Bronchial epithelial cell (primary cell): ENCODE measurements at regions not wholly inside any gene's neighbourhood (a gene's known extent, or its start where the extent isn't known, plus 50 kb on each side); places are given as distances from the start of the nearest gene placed in this dataset.
"Not testable (repeated sequence)": the region's sequence is repeated elsewhere in the genome, so short reads cannot be mapped to it uniquely, and the experiment has no call there.

Source experiments
- DNase-seq: peaks from one replicate; pipeline ENCODE4 v3.0.0-alpha.2; 2010; ENCODE audit warnings: low read depth
- FAIRE-seq: peaks from 2 replicates; lab custom pipeline; 2011; peaks lifted over from hg19 to GRCh38; lab: Jason Lieb, UNC
- H3K27me3 ChIP-seq: 2 replicates; pipeline ENCODE4 v1.5.1; 2011; ENCODE audit warnings: low read length; ENCODE audit not compliant: control insufficient read depth, insufficient read depth
- H3K36me3 ChIP-seq: 2 replicates; pipeline ENCODE4 v1.5.1; 2011; ENCODE audit warnings: low read length; ENCODE audit not compliant: control insufficient read depth, insufficient read depth
- H3K4me3 ChIP-seq: 2 replicates; pipeline ENCODE4 v1.5.1; 2011; ENCODE audit warnings: mild to moderate bottlenecking, low read depth, low read length, control low read depth
- CTCF ChIP-seq: IDR thresholded peaks from 2 replicates; pipeline ENCODE4 v1.5.1; 2011; ENCODE audit warnings: mild to moderate bottlenecking, moderate library complexity, low read length, control low read depth, inconsistent platforms; ENCODE audit not compliant: insufficient read depth, severe bottlenecking

GRCh38 chr9:85451680-85452079, 290.1 kb downstream of the AGTPBP1 start:
- no peak for FAIRE-seq
- Histone ChIP-seq H3K36me3 (no peaks in the 10 kb centered on the region), H3K4me3 (no peak overlapping the region), H3K27me3 (no peaks in the 10 kb centered on the region)
- DNase-seq = no peak
- no peak for TF ChIP-seq CTCF

DNA sequence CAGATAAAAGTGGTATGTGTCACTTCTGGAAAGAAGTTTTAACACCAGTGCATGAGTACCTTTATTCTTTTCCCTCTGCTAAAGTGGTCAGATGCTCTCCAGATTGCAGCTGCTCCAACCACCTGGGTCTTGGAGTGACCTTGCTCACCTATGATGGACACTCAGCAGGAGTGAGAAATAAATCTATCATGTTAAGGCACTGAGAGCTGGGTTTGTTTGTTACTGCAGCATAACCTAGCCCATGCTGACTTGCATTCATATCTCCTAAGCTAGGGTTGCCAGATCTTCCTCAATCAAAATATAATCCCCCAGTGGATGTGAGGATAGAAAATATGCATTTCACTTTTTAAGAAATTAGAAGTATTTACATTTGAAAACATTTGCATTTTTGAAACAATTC, 295.9 kb downstream of the AGTPBP1 start:
- Histone ChIP-seq H3K27me3 (peaks cover 1% of the 10 kb centered on the region), H3K36me3 (no peaks in the 10 kb centered on the region), H3K4me3 (no peak overlapping the region)
- TF ChIP-seq CTCF = no peak
- FAIRE-seq = no peak
- DNase-seq = no peak

GRCh38 chr9:85444243-85444642, 297.5 kb downstream of the AGTPBP1 start:
- no peak overlapping the region for H3K4me3 ChIP-seq
- peaks cover 1% of the 10 kb centered on the region for H3K27me3 ChIP-seq
- FAIRE-seq = no peak
- no peaks in the 10 kb centered on the region for H3K36me3 ChIP-seq
- DNase-seq = no peak
- no peak for TF ChIP-seq CTCF

DNA sequence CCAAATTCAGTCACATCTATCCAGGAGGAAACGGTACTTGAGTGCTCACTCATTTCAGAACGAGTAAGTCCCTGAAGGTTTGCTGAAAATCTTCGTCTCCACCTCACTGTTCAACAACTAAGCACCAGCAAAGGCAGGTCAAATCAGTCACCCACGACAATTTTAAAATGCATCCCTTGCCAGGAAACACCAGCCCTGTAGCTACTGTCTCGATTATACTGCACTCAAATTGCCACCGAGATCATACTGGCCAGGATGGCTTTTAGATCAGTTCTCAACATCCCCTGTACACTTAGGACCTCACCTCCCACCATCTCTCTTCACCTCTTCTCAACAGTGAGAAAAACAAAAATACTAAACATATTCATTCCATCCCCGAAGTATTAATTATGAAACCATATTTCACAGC, 298.6 kb downstream of the AGTPBP1 start:
- no peak overlapping the region for H3K4me3 ChIP-seq
- no peak for FAIRE-seq
- DNase-seq = no peak
- H3K27me3 ChIP-seq = peaks cover 1% of the 10 kb centered on the region
- H3K36me3 ChIP-seq = no peaks in the 10 kb centered on the region
- TF ChIP-seq CTCF = no peak

GRCh38 chr9:85439791-85440190, 302.0 kb downstream of the AGTPBP1 start:
- DNase-seq (no peak), FAIRE-seq (no peak)
- no peak for TF ChIP-seq CTCF
- Histone ChIP-seq H3K36me3 (no peaks in the 10 kb centered on the region), H3K27me3 (no peaks in the 10 kb centered on the region), H3K4me3 (no peak overlapping the region)

DNA sequence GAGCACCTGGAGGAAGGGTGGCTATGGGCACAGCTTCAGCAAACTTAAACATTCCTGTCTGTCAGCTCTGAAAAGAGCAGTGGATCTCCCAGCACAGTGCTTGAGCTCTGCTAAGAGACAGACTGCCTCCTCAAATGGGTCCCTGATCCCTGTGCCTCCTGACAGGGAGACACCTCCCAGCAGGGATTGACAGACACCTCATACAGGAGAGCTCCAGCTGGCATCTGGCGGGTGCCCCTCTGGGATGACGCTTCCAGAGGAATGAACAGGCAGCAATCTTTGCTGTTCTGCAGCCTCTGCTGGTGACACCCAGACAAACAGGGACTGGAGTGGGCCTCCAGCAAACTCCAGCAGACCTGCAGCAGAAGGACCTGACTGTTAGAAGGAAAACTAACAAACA, 307.8 kb downstream of the AGTPBP1 start:
- H3K36me3 ChIP-seq, H3K27me3 ChIP-seq, DNase-seq, H3K4me3 ChIP-seq, FAIRE-seq: not testable (repeated sequence)

DNA sequence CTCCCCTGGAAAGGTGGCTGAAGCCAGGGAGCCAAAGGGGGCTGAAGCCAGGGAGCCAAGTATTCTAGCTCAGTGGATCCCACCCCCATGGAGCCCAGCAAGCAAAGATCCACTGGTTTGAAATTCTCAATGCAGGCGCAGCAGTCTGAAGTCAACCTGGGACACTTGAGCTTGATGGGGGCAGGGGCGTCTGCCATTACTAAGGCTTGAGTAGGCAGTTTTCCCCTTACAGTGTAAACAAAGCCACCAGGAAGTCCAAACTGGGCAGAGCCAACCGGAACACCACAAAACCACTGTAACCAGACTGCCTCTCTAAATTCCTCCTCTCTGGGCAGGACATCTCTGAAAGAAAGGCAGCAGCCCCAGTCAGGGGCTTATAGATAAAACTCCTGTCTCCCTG, 308.2 kb downstream of the AGTPBP1 start:
- not testable (repeated sequence) for H3K27me3 ChIP-seq, DNase-seq, H3K4me3 ChIP-seq, H3K36me3 ChIP-seq, FAIRE-seq
